Transverse colon (tissue), 4 donors: ENCODE measurements at regions not wholly inside any gene's neighbourhood (a gene's known extent, or its start where the extent isn't known, plus 50 kb on each side); places are given as distances from the start of the nearest gene placed in this dataset.

Experiments used
- EP300 ChIP-seq: sonication (generic); formaldehyde crosslinking; IDR thresholded peaks from one replicate; pipeline ENCODE4 v1.6.1; 2017; ENCODE audit warnings: antibody characterized with exemption, low read depth
- POLR2A ChIP-seq: fragments of 450-650 bp; IDR thresholded peaks from one replicate; pipeline ENCODE4 v1.6.1; 2016; ENCODE audit warnings: antibody characterized with exemption, mild to moderate bottlenecking, moderate library complexity
- POLR2AphosphoS5 ChIP-seq, 3 donors: sonication (generic); formaldehyde crosslinking; IDR thresholded peaks; one replicate each; pipeline ENCODE4 v1.6.1; 2016; ENCODE audit warnings: antibody characterized with exemption in 3 of 3
- TF ChIP-seq, protein P1 (sequence below), 5 experiments: fragments of 200-600 bp in 3 of 5; fragments of 450-650 bp in 2 of 5; sonication (generic) in 3 of 5; IDR thresholded peaks; 1 replicate in 2 of 5; 2 replicates in 3 of 5; pipeline ENCODE4 v1.5.1; 2016 to 2017; ENCODE audit warnings: antibody characterized with exemption in 5 of 5, inconsistent platforms in 3 of 5, mild to moderate bottlenecking in 2 of 5, moderate library complexity in 1 of 5

DNA sequence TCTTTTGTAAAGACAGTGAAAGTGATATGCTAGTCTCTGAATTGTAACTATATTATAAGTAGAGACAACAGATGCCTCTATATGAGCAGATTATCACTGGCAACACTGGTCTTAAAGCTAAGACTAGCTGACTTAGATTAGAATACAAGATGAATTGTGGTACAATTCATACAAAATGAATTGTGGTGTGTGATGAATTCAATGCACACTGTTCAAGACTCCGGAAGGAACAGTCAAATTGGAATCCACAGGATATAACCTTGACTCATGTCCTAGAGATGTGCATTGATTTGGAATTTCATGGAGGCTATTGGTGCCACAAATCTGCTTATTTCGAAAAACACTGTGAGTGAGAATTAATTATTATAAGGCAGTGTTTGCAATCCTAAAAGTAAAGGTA, 701.8 kb downstream of the PCDH7 start:
- TF ChIP-seq, protein P1, sequence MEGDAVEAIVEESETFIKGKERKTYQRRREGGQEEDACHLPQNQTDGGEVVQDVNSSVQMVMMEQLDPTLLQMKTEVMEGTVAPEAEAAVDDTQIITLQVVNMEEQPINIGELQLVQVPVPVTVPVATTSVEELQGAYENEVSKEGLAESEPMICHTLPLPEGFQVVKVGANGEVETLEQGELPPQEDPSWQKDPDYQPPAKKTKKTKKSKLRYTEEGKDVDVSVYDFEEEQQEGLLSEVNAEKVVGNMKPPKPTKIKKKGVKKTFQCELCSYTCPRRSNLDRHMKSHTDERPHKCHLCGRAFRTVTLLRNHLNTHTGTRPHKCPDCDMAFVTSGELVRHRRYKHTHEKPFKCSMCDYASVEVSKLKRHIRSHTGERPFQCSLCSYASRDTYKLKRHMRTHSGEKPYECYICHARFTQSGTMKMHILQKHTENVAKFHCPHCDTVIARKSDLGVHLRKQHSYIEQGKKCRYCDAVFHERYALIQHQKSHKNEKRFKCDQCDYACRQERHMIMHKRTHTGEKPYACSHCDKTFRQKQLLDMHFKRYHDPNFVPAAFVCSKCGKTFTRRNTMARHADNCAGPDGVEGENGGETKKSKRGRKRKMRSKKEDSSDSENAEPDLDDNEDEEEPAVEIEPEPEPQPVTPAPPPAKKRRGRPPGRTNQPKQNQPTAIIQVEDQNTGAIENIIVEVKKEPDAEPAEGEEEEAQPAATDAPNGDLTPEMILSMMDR (IDR thresholded peaks at IDR 0.05), result no peak
- no peak for TF ChIP-seq EP300
- no peak for TF ChIP-seq POLR2A
- TF ChIP-seq POLR2AphosphoS5 (IDR thresholded peaks at IDR 0.05), result no peak
